ENCODE measurements at regions not wholly inside any gene's neighbourhood (a gene's known extent, or its start where the extent isn't known, plus 50 kb on each side); places are given as distances from the start of the nearest gene placed in this dataset.

DNA sequence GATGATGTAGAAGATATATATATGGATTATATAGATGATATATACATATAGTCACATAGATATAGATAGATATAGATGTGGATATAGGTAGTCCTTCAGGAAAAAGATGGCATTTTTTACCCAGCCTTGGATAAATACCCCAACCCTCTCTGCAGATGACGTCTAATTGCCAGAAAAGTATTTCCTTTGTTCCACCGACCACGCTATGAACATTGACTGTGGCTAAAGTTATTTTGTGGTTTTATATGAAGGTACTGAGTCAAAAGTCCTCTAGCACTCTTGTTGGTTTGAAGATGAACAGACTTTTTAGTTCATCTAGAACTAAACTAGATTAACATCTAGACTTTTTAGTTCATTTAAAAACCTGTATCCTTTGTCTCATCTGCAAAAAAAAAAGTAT, 207.7 kb downstream of the PLOD2 start:
- Histone ChIP-seq H3K9me3 (ENCODE audit: control insufficient read depth, low read depth, low read length) (no peaks in the 10 kb centered on the region), H3K9ac (ENCODE audit: control insufficient read depth, extremely low read depth, insufficient read depth, low read length) (no peak overlapping the region), H2AFZ (ENCODE audit: control insufficient read depth, low read length) (no peak overlapping the region), H3K27ac (ENCODE audit: control insufficient read depth, insufficient read depth, low read length) (no peak overlapping the region), H3K4me1 (ENCODE audit: control insufficient read depth, extremely low read depth, insufficient read depth, low read length) (no peaks in the 10 kb centered on the region), H4K20me1 (ENCODE audit: control insufficient read depth, extremely low read depth, insufficient read depth, low read length) (no peaks in the 10 kb centered on the region), H3K79me2 (ENCODE audit: control insufficient read depth, insufficient read depth, low read length) (no peaks in the 10 kb centered on the region), H3K9me1 (ENCODE audit: control insufficient read depth, extremely low read depth, insufficient read depth, low read length) (no peaks in the 10 kb centered on the region), H3K27me3 (ENCODE audit: control insufficient read depth, extremely low read depth, insufficient read depth, low read length) (no peaks in the 10 kb centered on the region), H3K36me3 (ENCODE audit: control insufficient read depth in 2 of 2, extremely low read depth in 1 of 2, insufficient read depth in 2 of 2, low read length in 2 of 2) (no peaks in the 10 kb centered on the region), H3K4me2 (ENCODE audit: control insufficient read depth, extremely low read depth, insufficient read depth, low read depth, low read length) (no peak overlapping the region), H3K4me3 (ENCODE audit: control insufficient read depth in 2 of 3, extremely low read depth in 1 of 3, insufficient read depth in 2 of 3, low read depth in 1 of 3, low read length in 3 of 3) (no peak overlapping the region)
- DNase-seq (ENCODE audit: low read depth, low spot score) = no peak
- TF ChIP-seq, protein P1, sequence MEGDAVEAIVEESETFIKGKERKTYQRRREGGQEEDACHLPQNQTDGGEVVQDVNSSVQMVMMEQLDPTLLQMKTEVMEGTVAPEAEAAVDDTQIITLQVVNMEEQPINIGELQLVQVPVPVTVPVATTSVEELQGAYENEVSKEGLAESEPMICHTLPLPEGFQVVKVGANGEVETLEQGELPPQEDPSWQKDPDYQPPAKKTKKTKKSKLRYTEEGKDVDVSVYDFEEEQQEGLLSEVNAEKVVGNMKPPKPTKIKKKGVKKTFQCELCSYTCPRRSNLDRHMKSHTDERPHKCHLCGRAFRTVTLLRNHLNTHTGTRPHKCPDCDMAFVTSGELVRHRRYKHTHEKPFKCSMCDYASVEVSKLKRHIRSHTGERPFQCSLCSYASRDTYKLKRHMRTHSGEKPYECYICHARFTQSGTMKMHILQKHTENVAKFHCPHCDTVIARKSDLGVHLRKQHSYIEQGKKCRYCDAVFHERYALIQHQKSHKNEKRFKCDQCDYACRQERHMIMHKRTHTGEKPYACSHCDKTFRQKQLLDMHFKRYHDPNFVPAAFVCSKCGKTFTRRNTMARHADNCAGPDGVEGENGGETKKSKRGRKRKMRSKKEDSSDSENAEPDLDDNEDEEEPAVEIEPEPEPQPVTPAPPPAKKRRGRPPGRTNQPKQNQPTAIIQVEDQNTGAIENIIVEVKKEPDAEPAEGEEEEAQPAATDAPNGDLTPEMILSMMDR (optimal IDR thresholded peaks at IDR 0.05 in 1 of 3, IDR thresholded peaks at IDR 0.05 in 1 of 3, conservative IDR thresholded peaks at IDR 0.05 in 1 of 3; ENCODE audit: extremely low read depth in 1 of 3, insufficient read depth in 2 of 3, low read length in 3 of 3) = no peak
- no peak for TF ChIP-seq EZH2 (IDR thresholded peaks at IDR 0.05; ENCODE audit: low read length)
- dilution Hi-C loops (cut with MboI; ENCODE audit: extremely low pct_ligation_motif_present, low sequenced_read_pairs) = no loop called here
- FAIRE-seq = no peak

DNA sequence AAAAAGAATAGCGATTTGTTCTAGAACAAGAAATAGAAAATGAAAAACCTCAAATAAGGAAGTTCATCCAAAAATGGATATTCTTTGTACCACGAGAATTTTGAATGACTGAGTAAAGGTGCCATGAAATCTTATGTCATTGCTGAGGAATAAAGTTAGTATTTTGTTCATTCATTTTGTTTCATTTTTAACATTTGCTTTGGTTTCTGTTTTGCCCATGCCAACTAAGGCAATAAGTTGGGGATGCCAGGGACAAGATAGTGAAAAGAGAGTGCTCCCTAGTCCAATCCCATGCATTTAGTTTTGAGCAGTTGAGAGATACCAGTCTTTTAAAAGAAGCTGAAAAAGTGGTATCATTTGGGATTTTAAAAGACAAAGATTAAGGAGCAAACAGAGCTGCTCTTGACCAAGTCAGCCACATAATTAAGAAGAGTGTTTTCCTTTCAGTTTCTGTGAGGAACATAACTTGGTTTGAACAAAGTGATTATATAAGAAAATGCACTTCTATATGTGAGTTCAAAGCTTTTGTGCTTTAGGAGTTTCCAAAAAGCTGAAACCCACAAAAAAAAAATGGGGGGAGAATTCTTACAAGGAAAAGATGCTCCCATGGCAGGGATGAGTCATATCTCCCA, 201.4 kb downstream of the PLOD2 start:
- Histone ChIP-seq H3K36me3 (ENCODE audit: control insufficient read depth in 2 of 2, extremely low read depth in 1 of 2, insufficient read depth in 2 of 2, low read length in 2 of 2) (no peaks in the 10 kb centered on the region), H3K9me1 (ENCODE audit: control insufficient read depth, extremely low read depth, insufficient read depth, low read length) (no peaks in the 10 kb centered on the region), H4K20me1 (ENCODE audit: control insufficient read depth, extremely low read depth, insufficient read depth, low read length) (no peaks in the 10 kb centered on the region), H3K9me3 (ENCODE audit: control insufficient read depth, low read depth, low read length) (no peaks in the 10 kb centered on the region), H3K4me1 (ENCODE audit: control insufficient read depth, extremely low read depth, insufficient read depth, low read length) (no peaks in the 10 kb centered on the region), H2AFZ (ENCODE audit: control insufficient read depth, low read length) (no peak overlapping the region), H3K9ac (ENCODE audit: control insufficient read depth, extremely low read depth, insufficient read depth, low read length) (no peak overlapping the region), H3K79me2 (ENCODE audit: control insufficient read depth, insufficient read depth, low read length) (no peaks in the 10 kb centered on the region), H3K27ac (ENCODE audit: control insufficient read depth, insufficient read depth, low read length) (no peak overlapping the region), H3K4me2 (ENCODE audit: control insufficient read depth, extremely low read depth, insufficient read depth, low read depth, low read length) (no peak overlapping the region), H3K4me3 (ENCODE audit: control insufficient read depth in 2 of 3, extremely low read depth in 1 of 3, insufficient read depth in 2 of 3, low read depth in 1 of 3, low read length in 3 of 3) (no peak overlapping the region), H3K27me3 (ENCODE audit: control insufficient read depth, extremely low read depth, insufficient read depth, low read length) (no peaks in the 10 kb centered on the region)
- dilution Hi-C loops (cut with MboI; ENCODE audit: extremely low pct_ligation_motif_present, low sequenced_read_pairs) = no loop called here
- no peak for DNase-seq (ENCODE audit: low read depth, low spot score)
- no peak for TF ChIP-seq EZH2 (IDR thresholded peaks at IDR 0.05; ENCODE audit: low read length)
- TF ChIP-seq, protein P1 (optimal IDR thresholded peaks at IDR 0.05 in 1 of 3, IDR thresholded peaks at IDR 0.05 in 1 of 3, conservative IDR thresholded peaks at IDR 0.05 in 1 of 3; ENCODE audit: extremely low read depth in 1 of 3, insufficient read depth in 2 of 3, low read length in 3 of 3) = no peak
- FAIRE-seq = no peak
